ENCODE measurements at regions not wholly inside any gene's neighbourhood (a gene's known extent, or its start where the extent isn't known, plus 50 kb on each side); places are given as distances from the start of the nearest gene placed in this dataset.

DNA sequence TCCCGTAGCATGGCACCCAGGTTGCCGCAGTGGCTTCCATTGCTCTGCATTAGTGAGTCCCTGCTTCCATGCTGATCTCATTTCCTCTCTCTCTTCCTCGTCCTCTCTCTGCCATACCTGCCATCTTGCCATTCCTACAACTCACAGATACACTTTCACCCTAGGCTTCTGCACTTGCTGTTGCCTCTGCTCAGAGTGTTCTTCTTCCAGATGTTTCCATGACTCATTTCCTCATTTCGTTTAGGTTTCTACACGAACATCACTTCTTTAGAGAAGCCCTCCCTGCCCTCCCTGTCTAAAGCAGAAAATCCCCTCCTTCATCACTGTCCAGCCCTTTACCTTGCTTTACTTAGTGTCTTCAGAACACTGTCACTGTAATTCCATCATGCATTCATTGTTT lies 115.2 kb upstream of the WWC1 start:
- no peak for DNase-seq

DNA sequence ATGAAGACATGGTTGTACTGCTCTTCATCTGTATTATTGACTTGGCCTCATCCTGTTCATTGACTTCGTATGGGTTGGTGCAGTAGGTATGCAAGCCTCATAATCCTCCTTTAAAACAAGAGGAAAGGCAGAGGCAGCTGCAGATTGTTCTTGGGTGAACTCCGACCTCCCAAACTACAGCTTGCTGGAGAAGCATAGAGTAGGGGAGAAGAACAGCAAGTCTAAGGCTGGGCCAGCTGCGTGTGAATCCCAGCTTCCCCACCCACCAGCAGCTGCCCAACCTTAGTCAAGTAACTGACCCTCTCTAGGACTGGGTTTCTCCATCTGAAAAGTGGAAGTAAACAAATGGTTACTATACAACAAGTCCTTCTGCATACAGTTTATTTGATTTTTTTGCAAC lies 114.5 kb upstream of the WWC1 start:
- DNase-seq = no peak

DNA sequence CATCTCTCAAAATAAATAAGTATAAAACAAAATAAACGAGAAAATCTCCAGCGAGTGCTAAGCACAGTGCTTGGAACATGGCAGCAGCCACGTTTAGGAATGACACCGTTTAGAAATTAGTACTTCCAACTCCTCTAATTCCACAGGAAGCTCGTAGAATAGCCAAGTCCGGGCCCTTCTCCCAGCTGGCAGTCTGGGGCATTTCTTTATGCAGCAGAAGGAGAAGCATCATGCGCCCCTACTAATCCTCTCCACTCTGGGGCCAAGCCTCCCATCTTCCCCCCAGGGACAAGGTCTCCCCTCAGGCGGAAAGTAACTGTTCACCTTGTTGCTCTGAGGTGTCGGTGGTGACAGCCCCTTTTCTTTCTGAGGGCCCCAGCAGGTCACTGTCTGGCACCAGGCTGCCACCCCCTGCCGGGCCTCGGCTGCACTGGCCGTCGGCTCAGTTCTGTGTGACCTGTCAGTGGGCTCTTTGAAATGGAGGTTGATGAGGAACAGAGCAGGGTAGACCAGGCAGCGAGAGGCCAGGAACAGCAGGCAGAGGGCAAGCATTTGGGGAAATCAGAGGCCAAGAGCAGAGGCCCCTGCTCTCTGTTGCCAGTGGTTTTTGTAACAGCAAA lies 113.5 kb upstream of the WWC1 start:
- DNase-seq = peak in 14 of 58 donors; percentile 6 to 56 (median 22)

- DNase-seq = peak in 1 of 58 donors; percentile 30
Measured at GRCh38 chr5:168179192-168179593, 112.3 kb upstream of the WWC1 start.

- no peak for DNase-seq
Measured at GRCh38 chr5:168182269-168182668, 109.2 kb upstream of the WWC1 start.

DNA sequence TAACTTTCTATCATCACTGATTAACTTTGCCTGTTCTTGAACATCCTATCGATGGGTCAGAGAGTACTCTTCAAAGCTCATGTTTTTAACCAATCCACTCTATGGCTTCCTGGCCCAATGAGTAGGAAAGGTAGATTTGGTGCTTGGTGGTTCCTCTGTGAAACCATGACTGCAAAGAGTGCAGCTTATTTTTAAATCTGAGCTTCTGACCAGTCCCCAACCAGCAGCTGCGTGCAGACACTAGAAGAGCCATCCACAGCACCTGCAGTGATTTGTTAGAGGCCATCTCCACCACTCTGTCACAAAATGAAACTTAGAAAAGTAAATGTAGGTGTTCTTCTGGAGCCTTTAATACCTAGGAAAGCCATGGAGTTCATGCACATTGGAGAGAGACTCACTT lies 107.3 kb upstream of the WWC1 start:
- no peak for DNase-seq

GRCh38 chr5:168186289-168187074 lies 105.0 kb upstream of the WWC1 start:
- DNase-seq = no peak

DNA sequence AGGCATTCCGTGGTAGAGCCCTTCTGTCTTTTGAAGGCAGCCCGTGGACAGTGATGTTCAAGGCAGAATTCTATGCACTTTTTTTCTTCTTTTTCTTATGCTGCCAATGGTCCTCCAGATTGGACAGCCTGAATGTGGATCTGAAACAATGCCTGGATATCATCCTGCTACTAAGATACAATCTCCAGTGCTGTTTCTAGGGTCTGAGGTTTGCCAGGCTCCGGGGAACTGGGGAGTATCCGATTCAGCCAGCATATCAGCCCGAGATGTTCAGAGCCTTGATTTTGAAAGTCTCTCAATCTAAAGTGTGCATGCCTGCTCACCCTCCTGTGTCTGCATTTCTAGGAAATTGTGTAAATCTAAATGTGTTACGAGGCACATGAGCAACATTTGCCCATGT lies 103.8 kb upstream of the WWC1 start:
- no peak for DNase-seq

- no peak for DNase-seq
Measured at GRCh38 chr5:168188182-168188581, 103.3 kb upstream of the WWC1 start.

- DNase-seq = no peak
Measured at GRCh38 chr5:168192120-168192519, 99.3 kb upstream of the WWC1 start.

GRCh38 chr5:168193493-168194250 lies 97.8 kb upstream of the WWC1 start:
- DNase-seq = peak in 1 of 58 donors; percentile 13

- DNase-seq = no peak
Measured at GRCh38 chr5:168195110-168195509, 96.3 kb upstream of the WWC1 start.

GRCh38 chr5:168198359-168198758 lies 93.1 kb upstream of the WWC1 start:
- DNase-seq = no peak

- DNase-seq = no peak
Measured at GRCh38 chr5:168202996-168203395, 88.4 kb upstream of the WWC1 start.

GRCh38 chr5:168204165-168204564 lies 87.3 kb upstream of the WWC1 start:
- no peak for DNase-seq

DNA sequence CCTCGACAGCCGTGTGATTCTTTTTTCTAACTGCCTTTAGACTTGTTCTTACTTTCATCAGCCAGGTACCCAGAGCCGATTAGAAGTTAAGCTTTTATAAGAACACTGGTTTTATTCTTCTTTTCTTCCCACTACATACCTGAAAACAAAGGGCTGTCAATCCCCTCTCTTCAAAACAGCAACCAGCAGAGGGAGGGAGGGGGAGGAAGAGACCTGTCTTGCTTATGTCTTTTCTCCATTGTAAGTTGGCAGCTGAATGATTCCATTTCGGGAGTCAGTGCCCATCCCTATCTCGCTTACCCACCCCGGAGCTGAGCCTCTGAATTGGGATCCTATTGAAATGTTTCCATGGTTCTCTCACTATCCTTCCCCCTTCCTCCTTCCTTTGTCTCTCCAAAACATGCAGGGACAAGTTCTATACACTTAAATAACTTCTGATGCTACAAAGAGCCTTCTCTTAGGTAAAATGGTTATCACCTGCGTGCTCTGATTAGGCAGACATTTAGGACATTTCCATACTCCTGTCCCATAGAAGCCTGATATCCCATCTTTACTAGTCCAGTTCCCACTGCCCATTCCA lies 83.9 kb upstream of the WWC1 start:
- DNase-seq = peak in 1 of 58 donors; percentile 26

DNA sequence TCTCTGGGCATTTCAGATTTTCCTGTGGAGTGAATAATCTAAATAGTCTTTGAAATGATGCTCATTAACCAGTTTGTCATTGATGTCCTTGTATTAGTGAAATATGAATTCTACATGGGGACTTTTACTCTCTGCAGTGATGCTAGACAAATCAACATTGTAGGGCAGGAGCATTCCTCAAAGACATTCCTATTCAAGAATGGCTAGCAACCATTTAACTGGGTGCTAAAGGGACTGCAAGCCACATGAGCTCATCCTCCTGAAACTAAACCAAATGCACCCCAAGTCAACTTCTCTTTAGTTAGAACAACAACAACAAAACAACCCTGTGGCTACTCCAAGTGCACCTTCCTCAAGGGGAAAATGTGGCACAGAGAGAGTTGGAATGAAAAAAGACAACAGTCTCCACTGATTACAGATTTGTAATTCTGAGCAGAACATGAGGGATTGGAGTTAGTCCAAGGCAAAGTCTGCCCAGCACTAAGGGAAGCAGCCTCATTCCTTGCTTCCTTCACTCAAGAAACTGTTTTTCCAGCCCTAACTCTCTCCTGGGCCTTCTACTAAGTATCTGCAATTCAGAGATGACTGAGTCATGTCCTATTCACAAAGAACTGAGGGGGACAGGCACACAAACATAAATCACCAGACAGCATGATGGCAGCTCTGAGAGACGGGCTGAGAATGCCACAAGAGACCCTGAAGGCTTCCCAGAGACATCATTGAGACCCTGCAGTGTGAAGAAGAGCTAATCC lies 82.0 kb upstream of the WWC1 start:
- DNase-seq = no peak

DNA sequence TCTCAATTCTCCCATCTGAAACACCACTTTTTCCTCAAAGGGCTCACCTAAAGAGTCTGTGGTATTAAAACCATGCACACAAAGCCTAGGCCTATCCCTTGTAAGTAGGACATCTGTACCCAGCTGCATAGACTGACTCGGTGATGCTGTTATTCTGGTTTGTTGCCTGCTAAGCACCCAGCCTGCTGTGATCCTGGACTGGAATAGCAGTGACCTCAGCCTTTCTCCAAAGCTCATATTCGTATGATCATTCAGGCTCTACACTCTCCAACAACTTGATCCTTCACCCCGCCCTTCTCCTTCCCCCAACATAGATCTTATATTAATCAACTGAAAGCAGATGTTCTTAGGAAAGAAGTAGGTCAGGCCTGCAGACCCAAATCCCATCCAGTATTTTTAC lies 81.4 kb upstream of the WWC1 start:
- DNase-seq = no peak

GRCh38 chr5:168211245-168211644 lies 80.2 kb upstream of the WWC1 start:
- no peak for DNase-seq

GRCh38 chr5:168211936-168212335 lies 79.5 kb upstream of the WWC1 start:
- DNase-seq = no peak

DNA sequence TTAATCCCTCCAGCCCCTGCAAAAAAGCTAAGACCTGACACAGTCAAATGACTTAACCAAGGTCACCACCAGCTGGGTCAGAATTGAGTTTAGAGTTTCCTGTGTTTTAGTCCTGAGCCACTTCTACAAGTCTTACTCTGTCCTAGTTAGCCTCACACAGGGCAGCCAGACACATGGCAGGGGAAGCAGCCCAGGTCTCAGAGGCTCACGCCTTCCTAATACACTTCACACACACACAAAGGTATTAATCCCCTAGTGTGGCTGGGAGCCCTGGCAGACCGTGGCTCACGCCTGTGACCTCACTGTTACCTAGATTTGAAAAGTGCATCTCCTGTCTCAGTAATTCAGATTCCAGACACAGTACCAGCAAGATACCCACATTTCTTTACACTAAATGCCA lies 77.4 kb upstream of the WWC1 start:
- DNase-seq = no peak
